ENCODE measurements at regions not wholly inside any gene's neighbourhood (a gene's known extent, or its start where the extent isn't known, plus 50 kb on each side); places are given as distances from the start of the nearest gene placed in this dataset.

GRCh38 chr20:19915111-19915798 lies 101.9 kb upstream of the NAA20 start:
- no peaks in the 10 kb centered on the region for H3K9me3 ChIP-seq (replicated peaks in 1 of 2; ENCODE audit: control insufficient read depth in 1 of 2, insufficient read depth in 1 of 2, low read length in 2 of 2)
- peak overlapping the region; percentile 9 for H2AFZ ChIP-seq (ENCODE audit: insufficient read depth, low read depth, low read length, poor library complexity, severe bottlenecking)
- peaks cover 80% of the 10 kb centered on the region for H3K4me1 Mint-ChIP-seq
- peaks cover 80 to 84% of the 10 kb centered on the region in 2 donors for H3K4me1 ChIP-seq (ENCODE audit: control insufficient read depth in 1 of 2, insufficient read depth in 2 of 2, low read length in 2 of 2)
- H4K20me1 ChIP-seq (ENCODE audit: insufficient read depth, low read length): no peaks in the 10 kb centered on the region
- H3K9me3 Mint-ChIP-seq: peaks cover 0 to 2% (median 0%) of the 10 kb centered on the region in 7 donors
- 0% methylated on average over 5 of the region's 6 CpGs for WGBS (ENCODE audit: insufficient coverage)
- H3K4me2 ChIP-seq (replicated peaks; ENCODE audit: extremely low read depth, low read length, poor library complexity, severe bottlenecking): peak overlapping the region; percentile 35
- H3K4me3 ChIP-seq (replicated peaks in 1 of 3; ENCODE audit: low read depth in 2 of 3, low read length in 3 of 3): peak overlapping the region in 1 of 3 experiments; percentile 54
- peak overlapping the region; percentile 70 for H3K9ac ChIP-seq (ENCODE audit: insufficient read depth, low read length, poor library complexity, severe bottlenecking)
- H3K4me3 Mint-ChIP-seq: peak overlapping the region; percentile 47 to 80
- no peaks in the 10 kb centered on the region for H3K27me3 ChIP-seq (ENCODE audit: control insufficient read depth in 2 of 2, insufficient read depth in 2 of 2, low read length in 2 of 2)
- peaks cover 0 to 5% (median 3%) of the 10 kb centered on the region in 3 donors for H3K27me3 Mint-ChIP-seq (ENCODE audit: low read depth in 3 of 3)
- intact Hi-C loops (cut with micrococcal nuclease): loop anchor here in 1 of 2 donors (2.0 to 10.0 kb wide), 2 partner anchors 22 to 350 kb away; no protein-coding TSS in a partner anchor
- no peaks in the 10 kb centered on the region for H3K36me3 ChIP-seq (replicated peaks in 1 of 2; ENCODE audit: control insufficient read depth in 1 of 2, insufficient read depth in 2 of 2, low read length in 2 of 2)
- peaks cover 3 to 9% of the 10 kb centered on the region in 2 donors for H3K36me3 Mint-ChIP-seq
- DNase-seq: peak; percentile 91 to 98 (median 97)
- peak overlapping the region; percentile 92 for H3K27ac ChIP-seq (ENCODE audit: low read depth in 1 of 2, low read length in 2 of 2)
- TF ChIP-seq CTCF (IDR thresholded peaks at IDR 0.05): no peak
- H3K79me2 ChIP-seq (ENCODE audit: insufficient read depth, low read length): peaks cover 4% of the 10 kb centered on the region
- H3K27ac Mint-ChIP-seq: peak overlapping the region; percentile 97 to 99 (median 99)

- Mint-ChIP-seq H3K27ac (peak overlapping the region; percentile 97 to 99 (median 99)), H3K4me1 (peaks cover 83% of the 10 kb centered on the region), H3K4me3 (no peak overlapping the region), H3K36me3 (peaks cover 1 to 17% of the 10 kb centered on the region in 2 donors), H3K9me3 (peaks cover 0 to 1% (median 0%) of the 10 kb centered on the region in 7 donors), H3K27me3 (ENCODE audit: low read depth in 3 of 3) (peaks cover 0 to 4% (median 3%) of the 10 kb centered on the region in 3 donors)
- peak overlapping the region; percentile 70 for H3K9ac ChIP-seq (ENCODE audit: insufficient read depth, low read length, poor library complexity, severe bottlenecking)
- DNase-seq: no peak
- H3K4me2 ChIP-seq (replicated peaks; ENCODE audit: extremely low read depth, low read length, poor library complexity, severe bottlenecking): no peak overlapping the region
- no peak overlapping the region for H2AFZ ChIP-seq (ENCODE audit: insufficient read depth, low read depth, low read length, poor library complexity, severe bottlenecking)
- no peaks in the 10 kb centered on the region for H3K36me3 ChIP-seq (replicated peaks in 1 of 2; ENCODE audit: control insufficient read depth in 1 of 2, insufficient read depth in 2 of 2, low read length in 2 of 2)
- no peaks in the 10 kb centered on the region for H3K9me3 ChIP-seq (replicated peaks in 1 of 2; ENCODE audit: control insufficient read depth in 1 of 2, insufficient read depth in 1 of 2, low read length in 2 of 2)
- peak overlapping the region; percentile 92 to 93 for H3K27ac ChIP-seq (ENCODE audit: low read depth in 1 of 2, low read length in 2 of 2)
- no peaks in the 10 kb centered on the region for H4K20me1 ChIP-seq (ENCODE audit: insufficient read depth, low read length)
- H3K4me1 ChIP-seq (ENCODE audit: control insufficient read depth in 1 of 2, insufficient read depth in 2 of 2, low read length in 2 of 2): peaks cover 89 to 90% of the 10 kb centered on the region in 2 donors
- intact Hi-C loops (cut with micrococcal nuclease): loop anchor here in 1 of 2 donors (10.0 kb wide), 1 partner anchor 348 kb away; no protein-coding TSS in a partner anchor
- no peaks in the 10 kb centered on the region for H3K27me3 ChIP-seq (ENCODE audit: control insufficient read depth in 2 of 2, insufficient read depth in 2 of 2, low read length in 2 of 2)
- peaks cover 4% of the 10 kb centered on the region for H3K79me2 ChIP-seq (ENCODE audit: insufficient read depth, low read length)
- no peak for TF ChIP-seq CTCF (IDR thresholded peaks at IDR 0.05)
- 67% methylated on average over 7 of the region's 12 CpGs for WGBS (ENCODE audit: insufficient coverage)
- H3K4me3 ChIP-seq (replicated peaks in 1 of 3; ENCODE audit: low read depth in 2 of 3, low read length in 3 of 3): no peak overlapping the region
Observed at GRCh38 chr20:19916531-19917485, 100.4 kb upstream of the NAA20 start.
